Body of pancreas (tissue), 4 donors: ENCODE measurements at regions not wholly inside any gene's neighbourhood (a gene's known extent, or its start where the extent isn't known, plus 50 kb on each side); places are given as distances from the start of the nearest gene placed in this dataset.

ENCODE experiments used
- POLR2A ChIP-seq, 3 donors: fragments of 450-650 bp; IDR thresholded peaks; one replicate each; pipeline ENCODE4 v1.6.1; 2016; ENCODE audit warnings: antibody characterized with exemption in 3 of 3, mild to moderate bottlenecking in 2 of 3
- TF ChIP-seq, protein P1 (sequence below), 7 experiments: fragments of 450-650 bp in 4 of 7; fragments of 200-600 bp in 3 of 7; sonication (generic) in 3 of 7; IDR thresholded peaks; one replicate each; pipeline ENCODE4 v1.5.1; 2016 to 2019; ENCODE audit warnings: antibody characterized with exemption in 7 of 7

DNA sequence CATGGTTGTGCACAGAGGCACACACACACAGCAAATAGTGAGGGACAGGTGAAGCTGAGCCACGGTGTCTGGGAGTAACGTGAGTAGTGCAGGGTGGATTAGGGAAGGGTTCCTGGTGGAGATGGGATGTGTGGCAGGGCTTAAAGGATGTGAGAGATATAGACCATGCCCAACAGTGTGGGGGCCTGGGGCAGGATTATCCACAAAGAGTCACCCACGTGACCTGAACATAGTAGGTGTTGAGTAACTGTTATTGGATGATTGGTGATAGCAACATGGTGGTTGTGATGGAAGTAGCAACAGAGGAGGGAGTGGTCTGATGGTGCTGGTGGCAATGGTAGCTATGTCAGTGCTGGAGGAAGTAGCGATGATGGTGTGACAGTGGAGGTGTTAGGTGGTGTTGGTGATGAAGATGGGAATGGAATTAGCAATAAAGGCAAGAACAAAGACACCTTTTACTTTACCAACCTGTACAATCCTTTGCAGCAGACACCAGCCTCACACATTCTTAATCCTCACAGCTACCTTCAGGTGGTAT lies 135.1 kb downstream of the MRPL14 start:
- TF ChIP-seq, protein P1, sequence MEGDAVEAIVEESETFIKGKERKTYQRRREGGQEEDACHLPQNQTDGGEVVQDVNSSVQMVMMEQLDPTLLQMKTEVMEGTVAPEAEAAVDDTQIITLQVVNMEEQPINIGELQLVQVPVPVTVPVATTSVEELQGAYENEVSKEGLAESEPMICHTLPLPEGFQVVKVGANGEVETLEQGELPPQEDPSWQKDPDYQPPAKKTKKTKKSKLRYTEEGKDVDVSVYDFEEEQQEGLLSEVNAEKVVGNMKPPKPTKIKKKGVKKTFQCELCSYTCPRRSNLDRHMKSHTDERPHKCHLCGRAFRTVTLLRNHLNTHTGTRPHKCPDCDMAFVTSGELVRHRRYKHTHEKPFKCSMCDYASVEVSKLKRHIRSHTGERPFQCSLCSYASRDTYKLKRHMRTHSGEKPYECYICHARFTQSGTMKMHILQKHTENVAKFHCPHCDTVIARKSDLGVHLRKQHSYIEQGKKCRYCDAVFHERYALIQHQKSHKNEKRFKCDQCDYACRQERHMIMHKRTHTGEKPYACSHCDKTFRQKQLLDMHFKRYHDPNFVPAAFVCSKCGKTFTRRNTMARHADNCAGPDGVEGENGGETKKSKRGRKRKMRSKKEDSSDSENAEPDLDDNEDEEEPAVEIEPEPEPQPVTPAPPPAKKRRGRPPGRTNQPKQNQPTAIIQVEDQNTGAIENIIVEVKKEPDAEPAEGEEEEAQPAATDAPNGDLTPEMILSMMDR (IDR thresholded peaks at IDR 0.05): no peak
- no peak for TF ChIP-seq POLR2A (IDR thresholded peaks at IDR 0.05)
